ENCODE measurements at regions not wholly inside any gene's neighbourhood (a gene's known extent, or its start where the extent isn't known, plus 50 kb on each side); places are given as distances from the start of the nearest gene placed in this dataset.

DNA sequence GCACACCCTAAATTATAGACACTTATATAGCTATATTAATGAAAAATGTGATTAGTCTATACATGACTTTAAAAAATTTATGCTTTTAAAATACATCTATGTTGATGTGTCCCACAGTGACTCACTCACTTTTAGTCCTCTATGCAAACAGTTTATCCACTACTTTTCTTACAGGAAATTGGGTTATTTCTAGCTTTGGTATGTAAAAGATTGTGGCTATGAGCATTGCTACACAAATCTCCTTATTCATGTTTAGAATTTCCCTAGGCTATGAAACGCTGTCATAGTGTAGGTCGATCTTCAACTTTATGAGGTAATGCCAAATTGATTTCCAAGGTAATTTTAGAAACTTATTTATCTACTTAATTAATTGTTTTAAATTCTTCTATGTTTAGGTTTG, 687.4 kb downstream of the PRR16 start:
- Mint-ChIP-seq H3K9me3 (no peaks in the 10 kb centered on the region), H3K27me3 (no peaks in the 10 kb centered on the region)

DNA sequence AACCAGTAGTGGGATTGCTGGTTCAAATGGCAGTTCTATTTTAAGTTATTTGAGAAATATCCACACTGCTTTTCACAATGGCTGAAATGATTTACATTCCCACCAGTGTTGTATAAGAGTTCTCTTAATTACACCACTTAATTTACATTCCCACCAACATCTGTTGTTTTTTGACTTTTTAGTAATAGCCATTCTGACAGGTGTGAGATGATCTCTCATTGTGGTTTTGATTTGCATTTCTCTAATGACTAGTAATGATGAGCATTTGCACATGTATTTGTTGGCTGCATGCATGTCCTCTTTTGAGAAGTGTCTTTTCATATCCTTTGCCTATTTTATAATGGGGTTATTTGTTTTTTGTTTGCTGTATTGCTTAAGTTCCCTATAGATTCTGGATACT, 688.3 kb downstream of the PRR16 start:
- no peak overlapping the region for H3K27ac Mint-ChIP-seq
- H3K9me3 Mint-ChIP-seq = no peaks in the 10 kb centered on the region
- no peak for TF ChIP-seq CTCF (conservative IDR thresholded peaks at IDR 0.05)
- DNase-seq (ENCODE audit: extremely low spot score, unreplicated experiment) = no peak
- H3K27me3 Mint-ChIP-seq = no peaks in the 10 kb centered on the region
- H3K4me3 Mint-ChIP-seq = no peak overlapping the region
- no peaks in the 10 kb centered on the region for H3K36me3 Mint-ChIP-seq
- H3K4me1 Mint-ChIP-seq (ENCODE audit: unreplicated experiment) = no peaks in the 10 kb centered on the region

More for the DNA sequence above, 687.4 kb downstream of the PRR16 start:
- no peak overlapping the region for H3K4me3 Mint-ChIP-seq
- TF ChIP-seq CTCF (conservative IDR thresholded peaks at IDR 0.05) = no peak
- no peaks in the 10 kb centered on the region for H3K4me1 Mint-ChIP-seq (ENCODE audit: unreplicated experiment)
- no peaks in the 10 kb centered on the region for H3K36me3 Mint-ChIP-seq
- DNase-seq (ENCODE audit: extremely low spot score, unreplicated experiment) = no peak
- H3K27ac Mint-ChIP-seq = no peak overlapping the region

DNA sequence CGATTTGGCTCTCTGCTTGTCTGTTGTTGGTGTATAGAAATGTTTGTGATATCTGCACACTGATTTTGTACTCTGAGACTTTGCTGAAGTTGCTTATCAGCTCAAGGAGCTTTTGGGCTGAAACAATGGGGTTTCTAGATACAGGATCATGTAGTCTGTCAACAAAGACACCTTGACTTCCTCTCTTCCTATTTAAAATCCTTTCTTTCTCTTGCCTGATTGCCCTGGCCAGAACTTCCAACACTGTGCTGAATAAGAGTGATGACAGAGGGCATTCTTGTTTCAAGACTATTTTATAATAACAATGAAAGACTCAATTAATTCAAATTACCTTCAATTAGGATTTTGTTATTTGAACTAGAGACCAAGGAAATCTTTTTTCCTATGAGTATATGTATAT, 692.5 kb downstream of the PRR16 start:
- no peak overlapping the region for H3K4me3 Mint-ChIP-seq
- H3K9me3 Mint-ChIP-seq = no peaks in the 10 kb centered on the region
- TF ChIP-seq CTCF (conservative IDR thresholded peaks at IDR 0.05) = no peak
- H3K36me3 Mint-ChIP-seq = no peaks in the 10 kb centered on the region
- no peak overlapping the region for H3K27ac Mint-ChIP-seq
- no peaks in the 10 kb centered on the region for H3K27me3 Mint-ChIP-seq
- DNase-seq (ENCODE audit: extremely low spot score, unreplicated experiment) = no peak
- no peaks in the 10 kb centered on the region for H3K4me1 Mint-ChIP-seq (ENCODE audit: unreplicated experiment)

DNA sequence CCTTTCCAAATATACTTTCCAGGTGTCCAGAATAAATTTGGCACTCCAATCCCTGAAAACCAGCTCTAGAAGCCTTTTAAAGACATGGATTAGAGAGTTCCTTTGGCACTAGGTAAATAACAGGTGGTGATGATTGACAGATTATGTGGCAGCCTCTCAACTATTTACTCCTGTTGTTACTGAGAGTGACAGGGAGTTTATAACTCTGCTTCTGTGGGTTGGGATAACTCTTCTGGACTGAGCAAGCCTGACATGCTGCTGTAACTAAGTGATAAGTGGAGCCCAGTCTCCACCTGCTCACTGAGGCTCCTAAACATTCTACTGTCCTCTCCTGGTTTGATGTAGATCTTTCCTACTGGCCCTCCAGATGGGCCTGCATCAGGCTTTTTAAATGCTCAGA, 693.2 kb upstream of the FTMT start:
- no peak for TF ChIP-seq CTCF (conservative IDR thresholded peaks at IDR 0.05)
- no peak for DNase-seq (ENCODE audit: extremely low spot score, unreplicated experiment)
- no peaks in the 10 kb centered on the region for H3K4me1 Mint-ChIP-seq (ENCODE audit: unreplicated experiment)
- H3K9me3 Mint-ChIP-seq = no peaks in the 10 kb centered on the region
- no peaks in the 10 kb centered on the region for H3K36me3 Mint-ChIP-seq
- no peaks in the 10 kb centered on the region for H3K27me3 Mint-ChIP-seq
- no peak overlapping the region for H3K4me3 Mint-ChIP-seq
- H3K27ac Mint-ChIP-seq = no peak overlapping the region

GRCh38 chr5:121160591-121160990, 691.1 kb upstream of the FTMT start:
- H3K4me1 Mint-ChIP-seq (ENCODE audit: unreplicated experiment) = no peaks in the 10 kb centered on the region
- no peaks in the 10 kb centered on the region for H3K9me3 Mint-ChIP-seq
- TF ChIP-seq CTCF (conservative IDR thresholded peaks at IDR 0.05) = no peak
- H3K36me3 Mint-ChIP-seq = no peaks in the 10 kb centered on the region
- H3K4me3 Mint-ChIP-seq = no peak overlapping the region
- H3K27me3 Mint-ChIP-seq = no peaks in the 10 kb centered on the region
- H3K27ac Mint-ChIP-seq = no peak overlapping the region
- DNase-seq (ENCODE audit: extremely low spot score, unreplicated experiment) = no peak

DNA sequence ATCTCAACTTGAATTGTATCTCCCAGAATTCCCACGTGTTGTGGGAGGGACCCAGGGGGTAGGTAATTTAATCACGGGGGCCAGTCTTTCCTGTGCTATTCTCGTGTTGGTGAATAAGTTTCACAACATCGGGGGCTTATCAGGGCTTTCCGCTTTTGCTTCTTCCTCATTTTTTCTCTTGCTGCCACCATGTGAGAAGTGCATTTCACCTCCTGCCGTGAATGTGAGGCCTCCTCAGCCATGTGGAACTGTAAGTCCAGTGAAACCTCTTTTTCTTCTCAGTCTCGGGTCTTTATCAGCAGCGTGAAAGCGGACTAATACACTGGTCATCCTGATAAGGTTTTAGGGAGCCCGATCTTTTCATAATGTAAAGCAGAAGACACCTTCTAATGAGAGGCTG, 687.0 kb upstream of the FTMT start:
- Mint-ChIP-seq H3K27ac (no peak overlapping the region), H3K9me3 (no peaks in the 10 kb centered on the region), H3K36me3 (no peaks in the 10 kb centered on the region), H3K27me3 (no peaks in the 10 kb centered on the region), H3K4me1 (ENCODE audit: unreplicated experiment) (no peaks in the 10 kb centered on the region), H3K4me3 (no peak overlapping the region)
- no peak for DNase-seq (ENCODE audit: extremely low spot score, unreplicated experiment)
- TF ChIP-seq CTCF (conservative IDR thresholded peaks at IDR 0.05) = no peak
